ENCODE measurements at regions not wholly inside any gene's neighbourhood (a gene's known extent, or its start where the extent isn't known, plus 50 kb on each side); places are given as distances from the start of the nearest gene placed in this dataset.

GRCh38 chr20:19893356-19893755, 123.8 kb upstream of the NAA20 start:
- Histone ChIP-seq H3K27ac (no peak overlapping the region), H3K27me3 (no peaks in the 10 kb centered on the region), H3K36me3 (ENCODE audit: low read depth, missing control alignments) (no peaks in the 10 kb centered on the region), H3K4me3 (no peak overlapping the region), H3K9me3 (no peaks in the 10 kb centered on the region), H3K4me1 (peaks cover 11% of the 10 kb centered on the region)
- intact Hi-C loops (cut with DNase I; ENCODE audit: low total_unique reads): no loop called here
- WGBS, 2 donors: 95 to 99% methylated on average over 4 of the region's 4 CpGs
- no peak for TF ChIP-seq CTCF (IDR thresholded peaks at IDR 0.05)
- TF ChIP-seq POLR2A (IDR thresholded peaks at IDR 0.05): no peak
- DNase-seq: no peak

- DNase-seq: no peak
- WGBS, 2 donors: 93 to 94% methylated on average over 2 of the region's 2 CpGs
- no peak overlapping the region for H3K4me3 ChIP-seq
- no peaks in the 10 kb centered on the region for H3K9me3 ChIP-seq
- no peaks in the 10 kb centered on the region for H3K27me3 ChIP-seq
- H3K27ac ChIP-seq: no peak overlapping the region
- no peaks in the 10 kb centered on the region for H3K36me3 ChIP-seq (ENCODE audit: low read depth, missing control alignments)
- intact Hi-C loops (cut with DNase I; ENCODE audit: low total_unique reads): no loop called here
- H3K4me1 ChIP-seq: no peaks in the 10 kb centered on the region
- no peak for TF ChIP-seq CTCF (IDR thresholded peaks at IDR 0.05)
- TF ChIP-seq POLR2A (IDR thresholded peaks at IDR 0.05): no peak
Observed at GRCh38 chr20:19895761-19896160, 121.4 kb upstream of the NAA20 start.

- H3K36me3 ChIP-seq (ENCODE audit: low read depth, missing control alignments): no peaks in the 10 kb centered on the region
- no peak for DNase-seq
- no peaks in the 10 kb centered on the region for H3K9me3 ChIP-seq
- TF ChIP-seq CTCF (IDR thresholded peaks at IDR 0.05) (no peak), POLR2A (IDR thresholded peaks at IDR 0.05) (no peak)
- H3K27ac ChIP-seq: no peak overlapping the region
- H3K4me1 ChIP-seq: no peaks in the 10 kb centered on the region
- no peaks in the 10 kb centered on the region for H3K27me3 ChIP-seq
- 91 to 92% methylated on average over 6 of the region's 6 CpGs for WGBS, 2 donors
- no peak overlapping the region for H3K4me3 ChIP-seq
- intact Hi-C loops (cut with DNase I; ENCODE audit: low total_unique reads): no loop called here
Observed at GRCh38 chr20:19897891-19898290, 119.3 kb upstream of the NAA20 start.

- 90 to 91% methylated on average over 8 to 9 of the region's 9 CpGs for WGBS, 2 donors
- intact Hi-C loops (cut with DNase I; ENCODE audit: low total_unique reads): no loop called here
- no peaks in the 10 kb centered on the region for H3K36me3 ChIP-seq (ENCODE audit: low read depth, missing control alignments)
- no peaks in the 10 kb centered on the region for H3K27me3 ChIP-seq
- no peaks in the 10 kb centered on the region for H3K4me1 ChIP-seq
- no peak overlapping the region for H3K27ac ChIP-seq
- no peak for DNase-seq
- no peak overlapping the region for H3K4me3 ChIP-seq
- H3K9me3 ChIP-seq: no peaks in the 10 kb centered on the region
- TF ChIP-seq POLR2A (IDR thresholded peaks at IDR 0.05): no peak
- no peak for TF ChIP-seq CTCF (IDR thresholded peaks at IDR 0.05)
Observed at GRCh38 chr20:19901226-19901625, 115.9 kb upstream of the NAA20 start.

- H3K4me3 ChIP-seq: no peak overlapping the region
- TF ChIP-seq CTCF (IDR thresholded peaks at IDR 0.05) (no peak), POLR2A (IDR thresholded peaks at IDR 0.05) (no peak)
- intact Hi-C loops (cut with DNase I; ENCODE audit: low total_unique reads): no loop called here
- H3K36me3 ChIP-seq (ENCODE audit: low read depth, missing control alignments): no peaks in the 10 kb centered on the region
- no peaks in the 10 kb centered on the region for H3K9me3 ChIP-seq
- peak; percentile 40 for DNase-seq
- no peaks in the 10 kb centered on the region for H3K4me1 ChIP-seq
- 55 to 66% methylated on average over 10 of the region's 10 CpGs for WGBS, 2 donors
- H3K27me3 ChIP-seq: no peaks in the 10 kb centered on the region
- H3K27ac ChIP-seq: no peak overlapping the region
Observed at GRCh38 chr20:19903168-19903811, 113.9 kb upstream of the NAA20 start.

Measured in testis (tissue), 2 donors.